ENCODE measurements at regions not wholly inside any gene's neighbourhood (a gene's known extent, or its start where the extent isn't known, plus 50 kb on each side); places are given as distances from the start of the nearest gene placed in this dataset.

DNA sequence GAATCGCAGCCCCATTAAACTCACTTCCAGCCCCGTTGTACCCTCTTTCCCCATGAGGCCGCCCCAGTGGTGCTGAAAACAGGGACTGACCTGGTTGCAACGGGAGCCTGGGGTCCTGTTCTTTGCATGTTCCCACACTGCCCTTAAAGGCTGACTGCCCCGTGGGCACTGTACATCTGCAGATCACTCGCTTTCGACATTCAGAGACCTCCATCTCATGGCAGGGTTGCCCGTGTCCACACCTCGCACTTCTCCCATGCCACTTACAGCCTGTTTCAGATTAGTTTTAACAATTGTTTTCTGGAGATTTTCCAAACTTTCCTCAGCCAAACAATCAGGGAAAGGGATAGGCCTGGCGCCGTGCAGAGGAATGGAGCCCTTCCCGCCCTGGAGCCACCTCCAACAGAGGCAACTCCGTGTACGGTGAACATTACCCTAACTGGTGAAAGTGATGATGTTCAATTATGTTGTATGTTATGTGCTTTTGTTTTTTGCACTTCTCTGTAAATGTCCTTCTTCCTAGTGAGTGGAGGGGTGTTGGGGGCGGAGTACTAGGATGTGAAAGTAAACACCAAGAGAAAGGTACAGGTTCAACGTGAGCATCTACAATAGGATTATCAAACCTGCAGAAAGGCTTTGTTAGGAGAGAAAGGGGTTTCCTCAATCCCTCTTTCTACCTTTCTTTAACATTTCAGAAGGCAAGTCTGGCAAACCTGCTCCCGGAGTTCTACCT is 262.8 kb downstream of the FOXO1 start:
- no peak overlapping the region for H3K4me3 ChIP-seq (ENCODE audit: low read length)
- TF ChIP-seq, protein P1, sequence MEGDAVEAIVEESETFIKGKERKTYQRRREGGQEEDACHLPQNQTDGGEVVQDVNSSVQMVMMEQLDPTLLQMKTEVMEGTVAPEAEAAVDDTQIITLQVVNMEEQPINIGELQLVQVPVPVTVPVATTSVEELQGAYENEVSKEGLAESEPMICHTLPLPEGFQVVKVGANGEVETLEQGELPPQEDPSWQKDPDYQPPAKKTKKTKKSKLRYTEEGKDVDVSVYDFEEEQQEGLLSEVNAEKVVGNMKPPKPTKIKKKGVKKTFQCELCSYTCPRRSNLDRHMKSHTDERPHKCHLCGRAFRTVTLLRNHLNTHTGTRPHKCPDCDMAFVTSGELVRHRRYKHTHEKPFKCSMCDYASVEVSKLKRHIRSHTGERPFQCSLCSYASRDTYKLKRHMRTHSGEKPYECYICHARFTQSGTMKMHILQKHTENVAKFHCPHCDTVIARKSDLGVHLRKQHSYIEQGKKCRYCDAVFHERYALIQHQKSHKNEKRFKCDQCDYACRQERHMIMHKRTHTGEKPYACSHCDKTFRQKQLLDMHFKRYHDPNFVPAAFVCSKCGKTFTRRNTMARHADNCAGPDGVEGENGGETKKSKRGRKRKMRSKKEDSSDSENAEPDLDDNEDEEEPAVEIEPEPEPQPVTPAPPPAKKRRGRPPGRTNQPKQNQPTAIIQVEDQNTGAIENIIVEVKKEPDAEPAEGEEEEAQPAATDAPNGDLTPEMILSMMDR (conservative IDR thresholded peaks at IDR 0.05; ENCODE audit: low read length) = no peak
- DNase-seq (ENCODE audit: low read depth) = no peak

DNA sequence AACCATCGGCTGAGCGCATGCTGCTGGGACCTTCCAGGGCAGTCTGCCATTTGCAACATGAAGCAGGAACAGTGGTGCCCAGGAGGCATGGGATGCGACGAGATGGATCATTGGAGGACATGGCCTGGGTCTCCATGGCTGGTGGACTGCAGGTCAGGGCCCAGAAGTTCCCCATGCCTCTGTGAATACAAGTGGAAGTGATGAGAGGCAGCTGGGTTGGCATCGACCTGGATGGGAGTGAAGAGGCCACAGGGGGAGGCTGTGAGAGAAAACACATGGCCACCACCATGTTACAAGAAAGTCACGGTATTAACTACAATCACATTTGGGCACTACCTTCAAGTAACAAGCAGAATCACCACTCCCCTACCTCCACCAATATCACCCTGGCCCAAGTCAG is 262.0 kb downstream of the FOXO1 start:
- DNase-seq (ENCODE audit: low read depth) = no peak
- no peak overlapping the region for H3K4me3 ChIP-seq (ENCODE audit: low read length)
- TF ChIP-seq, protein P1 (conservative IDR thresholded peaks at IDR 0.05; ENCODE audit: low read length) = no peak

- no peak overlapping the region for H3K4me3 ChIP-seq (ENCODE audit: low read length)
- TF ChIP-seq, protein P1 (conservative IDR thresholded peaks at IDR 0.05; ENCODE audit: low read length) = no peak
- no peak for DNase-seq (ENCODE audit: low read depth)
These were observed 261.3 kb downstream of the FOXO1 start for GRCh38 chr13:40404967-40405716.

DNA sequence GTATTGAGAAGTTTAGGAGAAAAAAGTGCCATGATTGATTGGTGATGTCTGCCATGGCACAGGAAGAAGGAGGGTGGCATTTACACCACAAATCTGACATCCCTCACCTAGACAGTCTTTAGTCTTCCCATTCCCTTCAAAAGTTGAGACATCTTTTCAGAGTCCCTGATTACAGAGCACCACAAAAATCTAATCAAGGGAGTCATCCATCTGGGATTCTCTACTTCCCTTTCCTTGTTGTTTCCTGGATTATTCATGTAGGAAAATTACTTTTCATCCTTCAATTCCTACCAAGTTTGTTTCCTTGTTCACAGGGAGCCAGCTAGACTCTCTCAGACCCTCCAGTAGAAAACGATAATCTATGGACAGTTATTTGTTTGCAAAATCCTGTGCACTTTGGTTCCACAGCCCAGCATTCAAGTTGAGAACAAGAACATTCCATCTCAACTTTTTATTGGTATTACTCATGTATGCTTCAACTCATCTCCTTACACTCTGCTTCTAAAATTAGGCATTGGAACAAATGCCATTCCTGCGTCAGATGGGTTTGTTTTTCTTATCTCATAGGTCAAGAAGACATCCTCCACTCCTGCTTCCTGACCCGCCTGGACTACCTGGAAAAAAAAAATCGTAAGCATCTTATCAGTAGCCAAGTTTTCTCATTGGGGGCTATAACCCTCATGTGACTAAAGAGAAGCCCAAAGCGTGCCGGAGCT is 259.9 kb downstream of the FOXO1 start:
- TF ChIP-seq, protein P1 (conservative IDR thresholded peaks at IDR 0.05; ENCODE audit: low read length) = no peak
- H3K4me3 ChIP-seq (ENCODE audit: low read length) = no peak overlapping the region
- DNase-seq (ENCODE audit: low read depth) = peak; percentile 64

DNA sequence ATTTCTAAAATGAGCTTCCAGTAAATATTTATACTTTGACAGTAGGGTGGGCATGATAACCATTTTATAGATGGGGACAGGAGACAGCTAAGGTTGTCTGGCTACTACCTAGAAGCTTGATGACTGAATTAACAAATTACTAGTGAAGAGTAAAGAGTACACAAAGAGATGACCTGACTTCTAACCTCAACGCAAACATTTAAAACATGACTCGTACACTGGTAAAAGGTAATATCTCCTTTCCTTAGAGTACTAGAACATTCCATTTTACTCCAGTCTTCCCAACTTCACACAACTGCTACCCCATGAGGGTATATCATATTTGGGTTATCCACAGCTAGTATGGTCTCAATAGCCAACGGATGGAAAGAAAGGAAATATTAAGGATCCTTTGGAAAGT is 258.9 kb downstream of the FOXO1 start:
- DNase-seq (ENCODE audit: low read depth) = no peak
- no peak overlapping the region for H3K4me3 ChIP-seq (ENCODE audit: low read length)
- TF ChIP-seq, protein P1 (conservative IDR thresholded peaks at IDR 0.05; ENCODE audit: low read length) = no peak

DNA sequence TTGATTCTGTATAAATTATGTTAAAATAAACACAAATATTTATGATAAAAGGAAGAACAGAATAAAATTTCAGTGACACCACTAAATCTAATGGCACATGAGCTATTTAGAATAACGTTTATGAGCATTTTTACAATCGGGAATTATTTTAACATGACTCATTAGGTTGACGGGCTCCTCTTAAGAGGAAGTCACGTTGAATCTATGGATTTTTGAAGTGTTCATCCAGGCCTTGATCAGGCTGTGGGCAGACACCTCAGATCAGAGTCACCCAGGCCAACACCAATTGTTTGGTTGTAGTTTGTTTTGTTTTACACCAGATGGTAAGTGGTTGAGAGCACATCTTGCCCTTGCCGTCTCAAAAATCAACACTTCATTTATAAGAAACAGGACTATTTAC is 257.8 kb downstream of the FOXO1 start:
- TF ChIP-seq, protein P1 (conservative IDR thresholded peaks at IDR 0.05; ENCODE audit: low read length) = no peak
- peak; percentile 8 for DNase-seq (ENCODE audit: low read depth)
- H3K4me3 ChIP-seq (ENCODE audit: low read length) = no peak overlapping the region

Measured in AG10803 (cell line).